ENCODE measurements at regions not wholly inside any gene's neighbourhood (a gene's known extent, or its start where the extent isn't known, plus 50 kb on each side); places are given as distances from the start of the nearest gene placed in this dataset.

GRCh38 chr5:163807781-163808180 is 302.4 kb downstream of the MAT2B start:
- TF ChIP-seq CTCF (optimal IDR thresholded peaks at IDR 0.05 in 1 of 3, IDR thresholded peaks at IDR 0.05 in 1 of 3, conservative IDR thresholded peaks at IDR 0.05 in 1 of 3; ENCODE audit: extremely low read depth in 1 of 3, insufficient read depth in 2 of 3, low read length in 3 of 3) (no peak), EZH2 (IDR thresholded peaks at IDR 0.05; ENCODE audit: low read length) (no peak)

Measured in keratinocyte (primary cell).